ENCODE measurements at regions not wholly inside any gene's neighbourhood (a gene's known extent, or its start where the extent isn't known, plus 50 kb on each side); places are given as distances from the start of the nearest gene placed in this dataset.

DNA sequence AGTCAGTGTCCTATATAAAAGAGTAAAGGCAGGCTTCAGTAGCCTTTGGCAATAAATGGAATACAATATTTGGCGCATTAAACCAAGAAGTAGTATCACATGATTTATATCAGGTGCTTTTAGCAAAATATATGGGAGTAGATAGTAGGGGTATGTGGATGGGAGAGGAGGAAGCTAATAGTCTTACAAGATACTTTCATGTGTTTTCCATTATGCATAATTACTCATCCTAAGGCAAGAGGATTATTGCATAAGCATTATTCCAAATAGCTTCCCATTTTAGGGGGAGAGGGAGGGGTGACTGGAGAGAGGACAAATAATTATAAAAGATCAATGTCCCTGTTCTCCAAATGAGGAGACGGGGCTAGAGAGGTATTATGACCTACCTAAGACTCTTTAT, 104.3 kb downstream of the DUSP6 start:
- DNase-seq (ENCODE audit: low read depth) = no peak
- Histone ChIP-seq H3K27me3 (ENCODE audit: control insufficient read depth, insufficient read depth, low read length) (no peaks in the 10 kb centered on the region), H3K36me3 (ENCODE audit: control insufficient read depth, insufficient read depth, low read length) (no peaks in the 10 kb centered on the region), H3K4me3 (ENCODE audit: low read depth, low read length) (no peak overlapping the region)
- TF ChIP-seq, protein P1, sequence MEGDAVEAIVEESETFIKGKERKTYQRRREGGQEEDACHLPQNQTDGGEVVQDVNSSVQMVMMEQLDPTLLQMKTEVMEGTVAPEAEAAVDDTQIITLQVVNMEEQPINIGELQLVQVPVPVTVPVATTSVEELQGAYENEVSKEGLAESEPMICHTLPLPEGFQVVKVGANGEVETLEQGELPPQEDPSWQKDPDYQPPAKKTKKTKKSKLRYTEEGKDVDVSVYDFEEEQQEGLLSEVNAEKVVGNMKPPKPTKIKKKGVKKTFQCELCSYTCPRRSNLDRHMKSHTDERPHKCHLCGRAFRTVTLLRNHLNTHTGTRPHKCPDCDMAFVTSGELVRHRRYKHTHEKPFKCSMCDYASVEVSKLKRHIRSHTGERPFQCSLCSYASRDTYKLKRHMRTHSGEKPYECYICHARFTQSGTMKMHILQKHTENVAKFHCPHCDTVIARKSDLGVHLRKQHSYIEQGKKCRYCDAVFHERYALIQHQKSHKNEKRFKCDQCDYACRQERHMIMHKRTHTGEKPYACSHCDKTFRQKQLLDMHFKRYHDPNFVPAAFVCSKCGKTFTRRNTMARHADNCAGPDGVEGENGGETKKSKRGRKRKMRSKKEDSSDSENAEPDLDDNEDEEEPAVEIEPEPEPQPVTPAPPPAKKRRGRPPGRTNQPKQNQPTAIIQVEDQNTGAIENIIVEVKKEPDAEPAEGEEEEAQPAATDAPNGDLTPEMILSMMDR (IDR thresholded peaks at IDR 0.05; ENCODE audit: insufficient read depth, low read length, poor library complexity, severe bottlenecking) = no peak

DNA sequence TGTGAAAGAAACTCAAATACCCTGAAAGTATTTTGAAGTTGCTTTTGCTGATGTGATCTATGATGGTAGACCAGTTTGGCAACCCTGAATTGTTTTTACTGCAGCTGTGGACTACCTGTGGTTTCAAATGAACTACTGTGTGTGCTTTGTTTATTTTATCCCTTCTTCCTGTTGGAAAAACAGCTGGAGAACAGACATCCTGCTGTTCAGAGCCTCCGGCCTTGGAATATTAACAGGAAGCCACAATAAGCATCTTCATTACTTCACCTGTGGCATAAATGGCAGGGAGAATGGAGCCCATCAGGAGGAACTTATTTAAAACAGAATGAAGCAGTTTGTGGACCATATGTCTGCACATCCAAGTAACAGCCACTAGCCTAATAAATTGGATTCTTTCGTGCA, 104.8 kb downstream of the DUSP6 start:
- no peak for DNase-seq (ENCODE audit: low read depth)
- no peaks in the 10 kb centered on the region for H3K27me3 ChIP-seq (ENCODE audit: control insufficient read depth, insufficient read depth, low read length)

DNA sequence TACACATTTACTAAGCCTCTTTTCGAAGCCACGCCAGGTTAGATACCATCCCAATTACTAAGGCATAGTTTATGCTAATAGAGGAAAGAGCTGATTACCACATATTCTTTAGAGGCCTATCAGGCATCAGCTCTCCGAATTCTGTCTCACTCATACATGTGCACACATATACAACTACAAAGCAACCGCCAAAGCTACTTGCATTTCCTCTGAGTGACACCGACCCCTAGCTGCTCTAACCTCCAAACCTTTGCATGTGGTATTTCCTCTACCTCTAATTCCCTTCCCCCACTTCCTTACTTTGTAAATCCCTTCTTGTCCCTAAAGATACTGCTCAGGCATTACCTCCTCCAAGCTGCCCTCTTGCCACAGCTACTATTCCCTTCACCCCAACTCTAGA, 107.2 kb downstream of the DUSP6 start:
- DNase-seq (ENCODE audit: low read depth) = no peak
- no peak overlapping the region for H3K4me3 ChIP-seq (ENCODE audit: low read depth, low read length)
- H3K27me3 ChIP-seq (ENCODE audit: control insufficient read depth, insufficient read depth, low read length) = no peaks in the 10 kb centered on the region
- no peaks in the 10 kb centered on the region for H3K36me3 ChIP-seq (ENCODE audit: control insufficient read depth, insufficient read depth, low read length)
- TF ChIP-seq, protein P1 (IDR thresholded peaks at IDR 0.05; ENCODE audit: insufficient read depth, low read length, poor library complexity, severe bottlenecking) = no peak

More for the DNA sequence above, 104.8 kb downstream of the DUSP6 start:
- H3K4me3 ChIP-seq (ENCODE audit: low read depth, low read length) = no peak overlapping the region
- H3K36me3 ChIP-seq (ENCODE audit: control insufficient read depth, insufficient read depth, low read length) = no peaks in the 10 kb centered on the region
- TF ChIP-seq, protein P1 (IDR thresholded peaks at IDR 0.05; ENCODE audit: insufficient read depth, low read length, poor library complexity, severe bottlenecking) = no peak

DNA sequence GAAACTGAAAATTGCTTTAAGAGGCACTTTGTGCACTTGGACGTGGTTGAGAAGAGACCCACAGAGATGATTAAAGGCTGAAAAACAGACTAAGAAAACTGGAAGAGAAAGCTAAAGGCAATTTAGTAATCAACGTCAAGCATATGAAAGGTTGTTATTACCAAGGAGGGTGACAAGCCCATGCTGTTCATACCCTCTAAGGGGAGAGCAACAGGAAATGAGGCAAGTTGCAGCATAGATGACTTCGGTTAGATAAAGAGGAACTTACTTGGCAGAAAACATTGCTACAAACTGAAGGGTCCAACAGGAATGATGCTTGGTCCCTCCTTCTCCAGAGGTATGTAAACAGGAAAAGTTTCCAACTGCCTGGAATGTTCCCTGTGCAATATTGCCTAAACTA, 107.8 kb downstream of the DUSP6 start:
- no peaks in the 10 kb centered on the region for H3K36me3 ChIP-seq (ENCODE audit: control insufficient read depth, insufficient read depth, low read length)

DNA sequence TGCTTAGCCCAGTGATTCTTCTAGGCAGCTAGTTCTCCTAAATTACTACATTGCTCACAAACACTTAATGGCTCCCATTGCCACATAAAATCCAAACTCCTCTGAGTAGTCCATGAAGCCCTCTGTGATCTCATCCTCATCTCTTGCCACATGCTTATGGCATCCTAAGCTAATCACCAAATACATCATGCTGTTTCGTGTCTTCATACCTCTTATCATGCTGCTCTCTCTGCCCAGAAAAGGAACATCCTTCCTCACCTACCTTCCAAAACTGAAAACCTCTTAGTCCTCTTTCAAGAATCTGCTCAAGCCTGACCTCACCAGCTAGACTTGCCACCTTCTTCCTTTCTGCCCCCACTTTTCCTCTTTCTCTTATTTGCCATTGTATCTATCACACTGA, 108.5 kb downstream of the DUSP6 start:
- H3K27me3 ChIP-seq (ENCODE audit: control insufficient read depth, insufficient read depth, low read length) = no peaks in the 10 kb centered on the region
- TF ChIP-seq, protein P1 (IDR thresholded peaks at IDR 0.05; ENCODE audit: insufficient read depth, low read length, poor library complexity, severe bottlenecking) = no peak
- H3K4me3 ChIP-seq (ENCODE audit: low read depth, low read length) = no peak overlapping the region
- no peaks in the 10 kb centered on the region for H3K36me3 ChIP-seq (ENCODE audit: control insufficient read depth, insufficient read depth, low read length)
- DNase-seq (ENCODE audit: low read depth) = no peak

More for the DNA sequence above, 107.8 kb downstream of the DUSP6 start:
- no peaks in the 10 kb centered on the region for H3K27me3 ChIP-seq (ENCODE audit: control insufficient read depth, insufficient read depth, low read length)
- no peak for DNase-seq (ENCODE audit: low read depth)
- no peak overlapping the region for H3K4me3 ChIP-seq (ENCODE audit: low read depth, low read length)
- TF ChIP-seq, protein P1 (IDR thresholded peaks at IDR 0.05; ENCODE audit: insufficient read depth, low read length, poor library complexity, severe bottlenecking) = no peak

DNA sequence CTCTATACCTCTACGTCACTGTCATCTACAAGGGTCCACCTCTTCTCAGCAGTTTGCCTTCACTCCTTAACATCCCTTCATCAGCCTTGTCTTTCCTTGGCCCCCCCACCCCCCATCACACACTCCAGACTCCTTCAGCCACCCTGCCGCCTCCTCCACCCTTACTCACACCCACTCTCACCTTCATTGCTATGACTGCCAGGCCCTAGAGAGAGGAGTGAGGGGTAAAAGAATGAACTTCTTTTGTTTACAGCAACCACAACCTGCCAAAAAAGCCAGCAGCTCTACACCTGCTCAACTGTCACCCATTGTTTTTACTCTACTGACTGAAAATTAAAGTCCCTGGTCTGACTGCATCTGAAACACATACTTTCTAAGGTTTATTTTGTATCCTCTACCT, 112.8 kb downstream of the DUSP6 start:
- Histone ChIP-seq H3K36me3 (ENCODE audit: control insufficient read depth, insufficient read depth, low read length) (no peaks in the 10 kb centered on the region), H3K4me3 (ENCODE audit: low read depth, low read length) (no peak overlapping the region), H3K27me3 (ENCODE audit: control insufficient read depth, insufficient read depth, low read length) (no peaks in the 10 kb centered on the region)
- DNase-seq (ENCODE audit: low read depth) = no peak
- TF ChIP-seq, protein P1 (IDR thresholded peaks at IDR 0.05; ENCODE audit: insufficient read depth, low read length, poor library complexity, severe bottlenecking) = no peak

Measured in kidney epithelial cell (primary cell).